ENCODE measurements at regions not wholly inside any gene's neighbourhood (a gene's known extent, or its start where the extent isn't known, plus 50 kb on each side); places are given as distances from the start of the nearest gene placed in this dataset.
"Not testable (repeated sequence)": the region's sequence is repeated elsewhere in the genome, so short reads cannot be mapped to it uniquely, and the experiment has no call there.

GRCh38 chr11:48803955-48804354 is 179.7 kb downstream of the TRIM51G start:
- H3K4me1 ChIP-seq; H3K9me3 ChIP-seq; H3K27ac ChIP-seq; intact Hi-C loops (cut with DNase I); H3K27me3 ChIP-seq; H3K4me3 ChIP-seq; ATAC-seq; H3K36me3 ChIP-seq: not testable (repeated sequence)
- WGBS, 4 donors, result 58 to 72% (median 67%) methylated on average over 6 to 7 of the region's 7 CpGs
- DNase-seq, result peak in 1 of 5 donors; percentile 6

Data from heart left ventricle (tissue), 16 donors.